ENCODE measurements at regions not wholly inside any gene's neighbourhood (a gene's known extent, or its start where the extent isn't known, plus 50 kb on each side); places are given as distances from the start of the nearest gene placed in this dataset.
"Not testable (repeated sequence)": the region's sequence is repeated elsewhere in the genome, so short reads cannot be mapped to it uniquely, and the experiment has no call there.

- not testable (repeated sequence) for DNase-seq (ENCODE audit: low read depth, low spot score)
Observed at GRCh38 chr15:26029586-26029985, 166.5 kb upstream of the ATP10A start.

DNA sequence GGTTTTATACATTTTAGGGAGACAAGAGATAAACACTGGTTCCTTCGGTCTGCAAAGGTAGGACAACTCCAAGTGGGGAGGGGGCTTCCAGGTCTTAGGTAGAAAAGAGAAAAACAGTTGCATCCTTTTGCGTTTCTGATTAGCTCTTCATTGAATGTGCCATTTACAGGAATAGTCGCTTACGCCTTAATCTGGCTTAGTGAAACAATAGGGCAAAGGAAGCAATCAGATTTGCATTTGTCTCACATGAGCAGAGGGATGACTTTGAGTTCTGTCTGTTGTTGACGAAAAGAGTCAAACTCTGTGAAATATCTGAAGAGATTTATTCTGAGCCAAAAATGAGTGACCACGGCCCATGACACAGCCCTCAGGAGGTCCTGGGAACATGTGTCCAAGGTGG is 166.0 kb upstream of the ATP10A start:
- no peak for DNase-seq (ENCODE audit: low read depth, low spot score)

DNA sequence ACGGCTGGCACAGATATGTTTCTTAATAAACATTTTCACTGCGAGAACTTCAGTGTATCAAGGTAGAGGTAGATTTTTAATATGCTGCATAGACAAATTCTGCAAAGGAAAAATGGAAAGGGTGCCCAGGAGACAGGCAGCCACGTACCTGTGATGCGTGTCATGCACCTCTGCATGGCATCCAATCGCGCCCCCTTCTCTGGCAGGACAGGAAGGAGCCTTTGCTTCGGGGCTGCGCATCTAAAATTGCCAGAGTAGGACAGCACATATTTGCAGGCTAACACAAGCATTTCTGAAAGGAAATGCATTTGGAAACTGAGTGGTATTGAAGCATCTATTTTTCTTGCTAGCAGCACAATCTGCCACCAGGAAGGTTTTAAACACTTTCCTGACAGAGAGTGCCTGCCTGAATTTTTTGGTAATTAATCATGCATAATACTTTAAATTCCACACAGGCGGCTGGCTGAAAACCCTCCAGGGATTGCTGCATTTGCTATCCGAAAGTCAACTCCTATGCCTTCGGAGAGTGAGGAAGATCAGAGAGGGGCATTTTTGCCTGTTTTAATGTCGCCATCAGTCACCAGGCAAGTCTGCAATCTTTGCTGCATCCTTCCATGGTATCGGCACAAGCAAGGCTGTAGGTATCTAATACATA is 165.1 kb upstream of the ATP10A start:
- no peak for DNase-seq (ENCODE audit: low read depth, low spot score)

DNA sequence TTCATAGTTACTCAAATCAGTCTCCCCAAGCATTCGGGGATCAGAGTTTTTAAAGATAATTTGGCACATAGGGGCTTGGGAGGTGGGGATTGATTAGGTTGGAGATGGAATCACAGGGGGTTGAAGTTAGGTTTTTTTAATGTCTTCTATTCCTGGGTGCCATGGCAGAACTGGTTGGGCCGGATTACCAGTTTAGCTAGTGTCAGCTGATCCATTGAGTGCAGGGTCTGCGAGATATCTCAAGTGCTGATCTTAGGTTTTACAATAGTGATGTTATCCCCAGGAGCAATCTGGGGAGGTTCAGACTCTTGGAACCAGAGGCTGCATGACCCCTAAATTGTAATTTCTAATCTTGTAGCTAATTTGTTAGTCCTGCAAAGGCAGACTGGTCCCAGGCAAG is 163.5 kb upstream of the ATP10A start:
- DNase-seq (ENCODE audit: low read depth, low spot score), result not testable (repeated sequence)

- no peak for DNase-seq (ENCODE audit: low read depth, low spot score)
Observed at GRCh38 chr15:26024241-26024640, 161.1 kb upstream of the ATP10A start.

GRCh38 chr15:26023691-26024090 is 160.6 kb upstream of the ATP10A start:
- no peak for DNase-seq (ENCODE audit: low read depth, low spot score)

DNA sequence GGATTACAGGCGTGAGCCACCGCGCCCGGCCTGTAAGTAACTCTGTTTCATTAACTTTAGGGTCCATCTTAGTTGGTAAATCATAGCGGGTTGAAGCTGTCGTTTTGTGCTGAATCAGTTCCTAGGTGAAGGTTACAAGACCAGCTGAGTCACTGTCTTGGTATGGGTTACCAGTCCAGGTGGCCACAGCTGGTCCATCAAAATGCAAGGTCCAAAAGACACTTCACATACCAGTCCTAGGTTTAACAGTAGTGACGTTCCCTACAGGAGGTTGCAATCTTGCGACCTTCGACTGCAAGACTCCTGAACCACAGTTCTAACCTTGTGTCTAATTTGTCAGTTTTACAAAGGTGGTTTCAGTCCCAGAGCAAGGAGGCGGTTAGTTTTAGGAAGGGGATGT is 160.1 kb upstream of the ATP10A start:
- no peak for DNase-seq (ENCODE audit: low read depth, low spot score)

GRCh38 chr15:26020871-26021270 is 157.7 kb upstream of the ATP10A start:
- DNase-seq (ENCODE audit: low read depth, low spot score), result no peak

- no peak for DNase-seq (ENCODE audit: low read depth, low spot score)
Observed at GRCh38 chr15:26017665-26018064, 154.5 kb upstream of the ATP10A start.

GRCh38 chr15:26015516-26016075 is 152.5 kb upstream of the ATP10A start:
- no peak for DNase-seq (ENCODE audit: low read depth, low spot score)

GRCh38 chr15:26013981-26014380 is 150.9 kb upstream of the ATP10A start:
- no peak for DNase-seq (ENCODE audit: low read depth, low spot score)

DNA sequence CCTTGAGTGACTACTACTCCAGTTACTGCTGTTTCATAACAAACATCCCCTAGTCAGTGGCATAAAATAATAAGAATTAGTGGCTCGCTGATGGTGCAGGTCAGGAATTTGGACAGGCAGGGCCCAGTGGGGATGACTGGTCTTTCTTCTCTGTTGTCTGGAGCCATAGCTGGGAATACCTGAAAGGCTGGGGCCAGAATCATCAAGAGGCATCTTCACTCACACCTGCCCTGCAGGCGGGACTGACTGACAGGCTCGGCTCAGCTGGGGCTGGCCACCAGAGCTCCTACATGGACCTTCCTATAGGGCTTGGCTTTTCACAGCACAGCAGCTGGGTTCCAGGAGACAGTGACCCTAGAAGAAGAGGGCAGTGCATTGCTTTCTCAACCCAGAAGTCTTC is 148.8 kb upstream of the ATP10A start:
- no peak for DNase-seq (ENCODE audit: low read depth, low spot score)

DNA sequence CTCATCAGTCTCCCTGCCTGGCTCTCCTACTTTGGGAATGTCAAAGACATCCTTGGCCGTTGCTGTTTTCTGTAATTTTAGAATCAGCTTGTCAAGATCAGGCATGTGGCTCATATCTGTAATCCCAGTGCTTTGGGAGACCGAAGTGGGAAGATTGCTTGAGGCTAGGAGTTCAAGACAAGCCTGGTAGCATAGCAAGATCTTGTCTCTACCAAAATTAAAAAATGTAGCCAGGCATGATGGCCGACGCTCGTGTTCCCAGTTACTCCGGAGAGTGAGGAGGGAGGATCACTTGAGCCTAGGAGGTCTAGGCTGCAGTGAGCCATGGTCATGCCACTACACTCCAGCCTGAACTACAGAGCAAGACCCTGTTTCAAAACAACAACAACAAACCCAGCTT is 144.0 kb upstream of the ATP10A start:
- DNase-seq (ENCODE audit: low read depth, low spot score), result no peak

GRCh38 chr15:26001201-26001600 is 138.1 kb upstream of the ATP10A start:
- no peak for DNase-seq (ENCODE audit: low read depth, low spot score)

GRCh38 chr15:25993506-25993905 is 130.4 kb upstream of the ATP10A start:
- DNase-seq (ENCODE audit: low read depth, low spot score), result no peak

DNA sequence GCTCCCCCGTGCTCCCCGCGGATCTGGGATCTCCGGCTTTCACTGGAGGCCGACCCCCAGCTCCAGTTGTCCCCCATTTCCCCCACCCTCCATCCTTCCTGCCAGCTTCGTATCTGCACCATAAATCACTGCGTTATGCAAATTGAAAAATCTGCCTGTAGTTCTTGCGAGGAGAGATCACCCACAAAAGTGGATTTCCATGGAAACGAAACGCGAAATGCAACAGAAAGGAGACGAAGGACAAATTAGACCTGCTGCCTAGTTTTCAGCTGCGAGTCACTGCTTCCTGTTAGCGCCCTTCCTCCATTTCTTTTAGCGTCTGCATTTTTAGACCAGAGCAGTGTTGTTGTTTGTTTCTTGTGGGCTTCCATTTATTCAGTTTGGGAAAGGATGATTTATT is 127.1 kb upstream of the ATP10A start:
- no peak for DNase-seq (ENCODE audit: low read depth, low spot score)

- DNase-seq (ENCODE audit: low read depth, low spot score), result no peak
Observed at GRCh38 chr15:25989327-25989726, 126.2 kb upstream of the ATP10A start.

GRCh38 chr15:25988716-25989115 is 125.6 kb upstream of the ATP10A start:
- not testable (repeated sequence) for DNase-seq (ENCODE audit: low read depth, low spot score)

DNA sequence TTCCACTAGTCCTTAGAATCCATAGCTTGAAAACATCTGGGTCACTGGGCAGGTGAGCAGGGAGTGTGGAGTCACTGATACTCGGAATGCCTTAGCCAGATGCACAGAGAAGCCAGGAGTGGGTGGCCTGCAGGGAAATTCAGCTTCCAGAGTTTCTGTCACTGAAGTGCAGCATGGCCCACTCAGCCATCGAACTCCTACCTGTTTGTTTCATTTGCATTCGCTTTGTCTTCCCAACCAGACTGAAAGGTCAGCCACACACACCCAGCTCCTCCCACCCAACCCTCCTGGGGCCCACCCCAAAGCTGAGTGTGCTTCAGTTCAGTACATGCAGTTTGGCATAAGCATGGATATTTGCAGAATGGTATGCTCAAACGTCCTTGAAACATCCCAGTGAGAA is 124.5 kb upstream of the ATP10A start:
- no peak for DNase-seq (ENCODE audit: low read depth, low spot score)

DNA sequence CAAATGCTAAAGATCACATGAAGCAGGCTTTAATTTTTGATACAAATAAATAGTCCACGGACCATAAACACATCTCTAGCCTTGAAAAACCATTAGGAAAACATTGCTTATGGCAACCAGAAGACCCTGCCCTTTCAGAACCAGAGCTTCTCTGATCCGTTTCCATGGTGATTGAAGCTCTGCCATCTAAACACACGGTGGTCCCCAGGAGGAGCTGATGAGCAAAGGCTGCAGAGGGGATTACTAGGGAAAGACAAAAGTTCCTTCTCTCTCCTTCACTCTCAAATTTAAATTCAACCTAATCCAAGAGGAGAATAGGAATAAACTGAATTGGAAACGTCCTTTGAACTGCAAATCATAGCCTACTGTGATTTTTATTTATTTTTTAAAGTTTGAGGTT is 122.0 kb upstream of the ATP10A start:
- no peak for DNase-seq (ENCODE audit: low read depth, low spot score)

GRCh38 chr15:25982736-25983135 is 119.6 kb upstream of the ATP10A start:
- no peak for DNase-seq (ENCODE audit: low read depth, low spot score)

DNA sequence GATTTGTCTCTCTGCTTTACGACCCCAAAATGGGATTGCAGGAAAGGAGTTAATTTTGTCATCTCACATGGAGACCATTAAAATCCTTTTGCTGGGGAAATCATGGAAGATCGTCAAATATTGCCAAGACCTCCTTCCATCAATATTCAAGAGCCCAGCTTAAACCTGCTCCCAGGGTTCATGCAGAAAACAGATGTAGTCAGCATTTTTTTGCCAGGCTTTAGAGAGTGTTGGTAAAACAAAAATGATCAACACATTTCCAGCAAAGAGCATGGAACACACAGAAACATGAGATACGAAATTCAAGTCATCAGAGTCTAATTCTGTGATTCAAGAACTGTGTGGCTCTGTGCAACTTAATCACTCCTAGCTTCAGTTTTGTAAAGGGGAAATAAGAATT is 118.0 kb upstream of the ATP10A start:
- no peak for DNase-seq (ENCODE audit: low read depth, low spot score)

DNA sequence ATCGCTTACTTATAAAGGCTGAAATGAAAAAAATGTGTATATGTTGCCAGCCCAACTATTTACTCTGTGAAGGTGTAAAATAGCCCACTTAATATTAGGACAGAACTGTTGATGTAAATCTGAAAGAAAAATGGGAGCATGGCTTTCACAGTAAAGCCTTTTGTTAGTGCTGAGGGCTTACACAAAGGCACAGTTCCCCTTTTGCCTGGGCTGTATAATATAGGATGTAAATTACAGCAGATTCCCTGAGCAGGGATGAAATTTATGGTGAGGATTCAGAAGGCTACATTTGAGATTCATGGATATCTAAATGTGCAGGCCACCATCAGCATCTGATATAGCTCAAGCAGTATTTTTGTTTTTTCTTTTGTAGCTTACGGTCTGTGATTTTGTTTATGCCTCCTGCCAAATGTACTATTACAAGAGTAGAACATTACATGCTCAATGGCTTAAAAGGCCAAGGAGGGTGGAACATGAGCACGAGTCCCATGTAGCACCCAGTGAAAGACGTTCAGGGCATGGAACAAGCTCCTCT is 109.1 kb upstream of the ATP10A start:
- DNase-seq (ENCODE audit: low read depth, low spot score), result no peak

- DNase-seq (ENCODE audit: low read depth, low spot score), result no peak
Observed at GRCh38 chr15:25971053-25971452, 107.9 kb upstream of the ATP10A start.
